ENCODE measurements at regions not wholly inside any gene's neighbourhood (a gene's known extent, or its start where the extent isn't known, plus 50 kb on each side); places are given as distances from the start of the nearest gene placed in this dataset.

GRCh38 chr6:93972791-93973190 is 553.4 kb upstream of the EPHA7 start:
- TF ChIP-seq TCF4 (CRISPR knock-in tag; IDR thresholded peaks at IDR 0.05; ENCODE audit: borderline replicate concordance) (no peak), ZFP3 (CRISPR knock-in tag; IDR thresholded peaks at IDR 0.05) (no peak), SNAI2 (CRISPR knock-in tag; IDR thresholded peaks at IDR 0.05) (no peak), ZNF70 (CRISPR knock-in tag; IDR thresholded peaks at IDR 0.05) (no peak)
- no peak for ATAC-seq

- TF ChIP-seq TSHZ2 (CRISPR knock-in tag; IDR thresholded peaks at IDR 0.05) (no peak), ESRRG (CRISPR knock-in tag; IDR thresholded peaks at IDR 0.05) (no peak), CREB5 (CRISPR knock-in tag; IDR thresholded peaks at IDR 0.05; ENCODE audit: low read depth) (no peak), OSR1 (CRISPR knock-in tag; IDR thresholded peaks at IDR 0.05) (no peak), SNAI2 (CRISPR knock-in tag; IDR thresholded peaks at IDR 0.05) (no peak), CSRNP3 (CRISPR knock-in tag; IDR thresholded peaks at IDR 0.05) (no peak), ZFP3 (CRISPR knock-in tag; IDR thresholded peaks at IDR 0.05) (no peak), GLIS3 (CRISPR knock-in tag; IDR thresholded peaks at IDR 0.05) (no peak), PPARA (CRISPR knock-in tag; IDR thresholded peaks at IDR 0.05; ENCODE audit: borderline replicate concordance) (no peak), ZNF8 (CRISPR knock-in tag; IDR thresholded peaks at IDR 0.05) (no peak), TOX (CRISPR knock-in tag; IDR thresholded peaks at IDR 0.05; ENCODE audit: borderline replicate concordance) (no peak), ZNF565 (CRISPR knock-in tag; conservative IDR thresholded peaks at IDR 0.05; ENCODE audit: low read depth) (no peak), ARNTL (CRISPR knock-in tag; IDR thresholded peaks at IDR 0.05; ENCODE audit: borderline replicate concordance, low read depth) (no peak), ZC3H10 (CRISPR knock-in tag; IDR thresholded peaks at IDR 0.05) (no peak)
- no peak for ATAC-seq
These were observed 551.3 kb upstream of the EPHA7 start for GRCh38 chr6:93970684-93971083.

- no peak for ATAC-seq
- no peak for TF ChIP-seq SNAI2 (CRISPR knock-in tag; IDR thresholded peaks at IDR 0.05)
- no peak for TF ChIP-seq GLIS3 (CRISPR knock-in tag; IDR thresholded peaks at IDR 0.05)
- TF ChIP-seq TOX (CRISPR knock-in tag; IDR thresholded peaks at IDR 0.05; ENCODE audit: borderline replicate concordance): no peak
- TF ChIP-seq TCF4 (CRISPR knock-in tag; IDR thresholded peaks at IDR 0.05; ENCODE audit: borderline replicate concordance): no peak
- no peak for TF ChIP-seq POU6F1 (CRISPR knock-in tag; IDR thresholded peaks at IDR 0.05; ENCODE audit: borderline replicate concordance, low read depth)
- no peak for TF ChIP-seq ZNF70 (CRISPR knock-in tag; IDR thresholded peaks at IDR 0.05)
- TF ChIP-seq TSHZ2 (CRISPR knock-in tag; IDR thresholded peaks at IDR 0.05): no peak
- TF ChIP-seq PATZ1 (CRISPR knock-in tag; IDR thresholded peaks at IDR 0.05; ENCODE audit: borderline replicate concordance): no peak
- TF ChIP-seq CREB5 (CRISPR knock-in tag; IDR thresholded peaks at IDR 0.05; ENCODE audit: low read depth): no peak
These were observed 548.8 kb upstream of the EPHA7 start for GRCh38 chr6:93968126-93968525.

All from SK-N-SH treated with all-trans-retinoic acid at 6 μM for 48 hours (cell line).